ENCODE measurements at regions not wholly inside any gene's neighbourhood (a gene's known extent, or its start where the extent isn't known, plus 50 kb on each side); places are given as distances from the start of the nearest gene placed in this dataset.
A peak's percentile ranks its signal among the peaks of the same experiment; 100 is the strongest.

- TF ChIP-seq ZNF362 (tag by site-specific recombination; IDR thresholded peaks at IDR 0.05) (no peak), ZNF560 (tag by site-specific recombination; IDR thresholded peaks at IDR 0.05; ENCODE audit: borderline replicate concordance) (no peak), ZNF621 (tag by site-specific recombination; IDR thresholded peaks at IDR 0.05) (no peak), ZNF24 (tag by site-specific recombination; IDR thresholded peaks at IDR 0.05) (no peak)
These were observed 65.6 kb upstream of the C10orf90 start (continued) for GRCh38 chr10:126736142-126736541.

DNA sequence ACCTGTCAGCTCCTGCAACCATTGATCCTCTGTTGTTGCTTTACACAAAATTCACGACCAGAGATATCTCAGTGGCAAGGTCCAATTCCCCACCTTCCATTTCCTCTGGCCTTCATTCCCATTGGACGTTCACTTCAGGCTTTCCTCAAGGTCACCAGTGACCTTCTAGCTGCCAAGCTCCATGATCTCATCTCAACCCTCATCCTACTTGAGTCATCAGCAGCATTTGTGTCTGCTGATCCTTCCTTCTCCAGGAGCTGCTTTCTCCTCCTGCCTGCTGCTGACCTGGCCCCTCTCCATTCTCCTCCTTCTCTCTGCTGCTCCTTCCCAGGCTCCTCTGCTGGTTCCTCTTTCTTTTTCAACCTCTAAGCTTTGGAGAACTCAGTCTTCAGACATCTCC is 66.2 kb upstream of the C10orf90 start:
- no peaks in the 10 kb centered on the region for H3K4me1 ChIP-seq (ENCODE audit: control insufficient read depth, insufficient read depth, low read length)
- POLR2A ChIA-PET: no interaction called here
- no peak overlapping the region for H3K4me3 ChIP-seq (ENCODE audit: low read depth, low read length)
- H3K36me3 ChIP-seq (ENCODE audit: control insufficient read depth in 2 of 2, insufficient read depth in 1 of 2, low read length in 2 of 2): no peaks in the 10 kb centered on the region
- no peaks in the 10 kb centered on the region for H3K9me3 ChIP-seq (ENCODE audit: control insufficient read depth, insufficient read depth, low read depth, low read length)
- TF ChIP-seq ZNF335 (tag by site-specific recombination; conservative IDR thresholded peaks at IDR 0.05) (no peak), OSR2 (tag by site-specific recombination; IDR thresholded peaks at IDR 0.05) (peak; percentile 37; the same call in 1 of the 2 replicates), ZNF140 (tag by site-specific recombination; IDR thresholded peaks at IDR 0.05) (no peak), ZNF394 (tag by site-specific recombination; IDR thresholded peaks at IDR 0.05; ENCODE audit: borderline replicate concordance) (peak; percentile 43; the same call in 1 of the 2 replicates), ZNF169 (tag by site-specific recombination; IDR thresholded peaks at IDR 0.05) (no peak), ZNF549 (tag by site-specific recombination; IDR thresholded peaks at IDR 0.05) (no peak), GLI4 (tag by site-specific recombination; IDR thresholded peaks at IDR 0.05) (no peak), ZNF645 (tag by site-specific recombination; IDR thresholded peaks at IDR 0.05) (no peak), PRDM4 (tag by site-specific recombination; IDR thresholded peaks at IDR 0.05) (no peak), ZSCAN23 (tag by site-specific recombination; IDR thresholded peaks at IDR 0.05) (no peak), ZNF211 (tag by site-specific recombination; IDR thresholded peaks at IDR 0.05; ENCODE audit: low read depth) (no peak), PRDM1 (tag by site-specific recombination; IDR thresholded peaks at IDR 0.05) (0 out of 2 replicates have a peak, but pooled peaks have one; percentile 6), WT1 (tag by site-specific recombination; IDR thresholded peaks at IDR 0.05) (no peak), ZNF624 (tag by site-specific recombination; IDR thresholded peaks at IDR 0.05) (no peak), ZNF777 (tag by site-specific recombination; IDR thresholded peaks at IDR 0.05; ENCODE audit: borderline replicate concordance) (no peak)
- TF ChIP-seq, protein P1, sequence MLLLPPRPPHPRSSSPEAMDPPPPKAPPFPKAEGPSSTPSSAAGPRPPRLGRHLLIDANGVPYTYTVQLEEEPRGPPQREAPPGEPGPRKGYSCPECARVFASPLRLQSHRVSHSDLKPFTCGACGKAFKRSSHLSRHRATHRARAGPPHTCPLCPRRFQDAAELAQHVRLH (tag by site-specific recombination; IDR thresholded peaks at IDR 0.05): no peak
- TF ChIP-seq, protein P2, sequence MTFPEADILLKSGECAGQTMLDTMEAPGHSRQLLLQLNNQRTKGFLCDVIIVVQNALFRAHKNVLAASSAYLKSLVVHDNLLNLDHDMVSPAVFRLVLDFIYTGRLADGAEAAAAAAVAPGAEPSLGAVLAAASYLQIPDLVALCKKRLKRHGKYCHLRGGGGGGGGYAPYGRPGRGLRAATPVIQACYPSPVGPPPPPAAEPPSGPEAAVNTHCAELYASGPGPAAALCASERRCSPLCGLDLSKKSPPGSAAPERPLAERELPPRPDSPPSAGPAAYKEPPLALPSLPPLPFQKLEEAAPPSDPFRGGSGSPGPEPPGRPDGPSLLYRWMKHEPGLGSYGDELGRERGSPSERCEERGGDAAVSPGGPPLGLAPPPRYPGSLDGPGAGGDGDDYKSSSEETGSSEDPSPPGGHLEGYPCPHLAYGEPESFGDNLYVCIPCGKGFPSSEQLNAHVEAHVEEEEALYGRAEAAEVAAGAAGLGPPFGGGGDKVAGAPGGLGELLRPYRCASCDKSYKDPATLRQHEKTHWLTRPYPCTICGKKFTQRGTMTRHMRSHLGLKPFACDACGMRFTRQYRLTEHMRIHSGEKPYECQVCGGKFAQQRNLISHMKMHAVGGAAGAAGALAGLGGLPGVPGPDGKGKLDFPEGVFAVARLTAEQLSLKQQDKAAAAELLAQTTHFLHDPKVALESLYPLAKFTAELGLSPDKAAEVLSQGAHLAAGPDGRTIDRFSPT (tag by site-specific recombination; IDR thresholded peaks at IDR 0.05): no peak
- no peak overlapping the region for H3K27ac ChIP-seq (ENCODE audit: extremely low read depth, low read depth, low read length)
- CTCF ChIA-PET: no interaction called here
